Motor neuron (in vitro differentiated cells): ENCODE measurements at regions not wholly inside any gene's neighbourhood (a gene's known extent, or its start where the extent isn't known, plus 50 kb on each side); places are given as distances from the start of the nearest gene placed in this dataset.

Source experiments
- ATAC-seq, 8 experiments: fragments of 200-7000 bp; cut with Tn5 transposase; replicated peaks in 6 of 8; 2 replicates each; pipeline ENCODE4 v1.8.0; 2021; ENCODE audit warnings: mild to moderate bottlenecking in 8 of 8, moderate library complexity in 8 of 8
- H3K27ac ChIP-seq, 2 donors: fragments of 250-450 bp; sonication (Bioruptor Pico); 2 replicates each; pipeline ENCODE4 v1.9.0; 2021; ENCODE audit warnings: antibody characterized with exemption in 2 of 2, mild to moderate bottlenecking in 2 of 2, moderate library complexity in 1 of 2
- H3K4me1 ChIP-seq, 2 donors: fragments of 250-450 bp; sonication (Bioruptor Pico); replicated peaks in 1 of 2; 2 replicates each; pipeline ENCODE4 v1.6.1; 2021; ENCODE audit warnings: antibody characterized with exemption in 2 of 2, mild to moderate bottlenecking in 2 of 2, moderate library complexity in 1 of 2
- H3K4me3 ChIP-seq, 5 donors: fragments of 250-450 bp; sonication (Bioruptor Pico); 2 replicates each; pipeline ENCODE4 v1.9.0; 2021; ENCODE audit warnings: antibody characterized with exemption in 5 of 5, mild to moderate bottlenecking in 5 of 5, moderate library complexity in 4 of 5
- WGBS, 10 experiments: fragments of 450-650 bp; shearing (Covaris generic); methylation state at CpG; one replicate each; pipeline ENCODE4 v1.0.0; 2022; 5-methylcytosine and 5-hydroxymethylcytosine counted together
- in situ Hi-C, 9 experiments: fragments of 400-800 bp; cut with MboI; loops; one replicate each; pipeline ENCODE4 v1.15.0; 2021; ENCODE audit warnings: low sequenced_read_pairs in 9 of 9, low pct_unique_long_range_greater_than_20kb in 2 of 9; ENCODE audit not compliant: unreplicated experiment in 9 of 9

DNA sequence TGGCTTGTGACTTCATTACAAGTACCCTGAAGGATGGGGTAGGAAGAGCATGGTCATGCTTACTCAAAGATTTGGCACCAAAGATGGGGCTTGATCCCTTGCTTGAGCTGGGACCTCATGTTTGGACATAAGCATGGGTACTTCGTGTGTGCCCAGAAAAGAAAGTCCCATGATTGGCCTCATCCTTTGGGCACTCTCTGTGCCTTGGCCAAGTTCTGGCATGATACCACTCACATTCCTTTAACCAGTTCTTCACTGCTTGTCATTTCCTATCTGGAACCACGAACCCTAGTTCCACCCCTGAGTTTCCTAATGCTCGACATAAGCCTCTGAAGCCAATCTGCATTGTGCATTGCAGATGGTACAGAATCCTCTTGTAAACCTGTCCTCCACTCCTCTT is 107.0 kb downstream of the NAV1 start:
- peaks cover 5 to 13% of the 10 kb centered on the region in 2 donors for H3K4me1 ChIP-seq
- H3K27ac ChIP-seq, result no peak overlapping the region
- no peak overlapping the region for H3K4me3 ChIP-seq
- 42 to 100% (median 93%) methylated on average over 2 to 3 of the region's 3 CpGs; no CpG with 5 or more reads in 3 of the 10 experiments for WGBS, 10 experiments
- in situ Hi-C loops, result no loop called here
- no peak for ATAC-seq

DNA sequence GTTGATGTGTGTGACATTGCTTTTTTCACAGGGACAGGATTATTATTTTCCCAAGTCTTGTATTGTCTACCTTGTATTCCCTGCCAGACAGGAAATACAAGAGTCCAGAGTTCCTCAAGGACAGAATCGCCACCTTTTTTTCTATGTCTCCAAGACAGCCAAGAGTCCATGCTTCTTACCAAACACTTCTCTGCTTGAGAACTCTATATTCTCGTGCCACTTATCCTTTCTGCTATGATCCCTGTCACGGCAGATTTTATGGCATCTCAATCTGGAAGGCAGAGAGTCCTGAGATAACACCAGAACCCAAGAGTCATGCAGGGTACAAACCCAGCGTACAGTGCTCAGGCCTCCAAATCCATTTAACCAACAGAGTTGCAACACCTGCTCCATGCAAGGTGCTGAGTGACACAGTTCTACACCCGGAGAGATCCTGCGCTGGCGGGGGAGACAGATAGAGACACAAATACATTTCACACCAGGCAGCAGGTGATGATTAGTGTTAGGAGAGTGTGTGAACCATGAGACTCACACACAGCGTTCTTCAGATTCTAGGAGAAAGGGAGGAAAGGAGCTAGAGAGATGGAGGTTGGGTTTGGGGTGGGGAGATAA is 107.6 kb downstream of the NAV1 start:
- Histone ChIP-seq H3K27ac (no peak overlapping the region), H3K4me3 (peak overlapping the region in 1 of 5 donors; percentile 63), H3K4me1 (peaks cover 8 to 18% of the 10 kb centered on the region in 2 donors)
- no peak for ATAC-seq
- in situ Hi-C loops, result no loop called here
- WGBS, 10 experiments, result 80 to 100% (median 94%) methylated on average over 1 to 7 of the region's 8 CpGs; no CpG with 5 or more reads in 1 of the 10 experiments

GRCh38 chr1:201647094-201647493 is 108.2 kb downstream of the NAV1 start:
- peaks cover 13 to 24% of the 10 kb centered on the region in 2 donors for H3K4me1 ChIP-seq
- H3K27ac ChIP-seq, result no peak overlapping the region
- peak overlapping the region; percentile 57 to 90 (median 76) for H3K4me3 ChIP-seq
- in situ Hi-C loops, result no loop called here
- ATAC-seq, result no peak

- H3K4me3 ChIP-seq, result peak overlapping the region; percentile 57 to 90 (median 76)
- WGBS, 10 experiments, result 0 to 3% methylated on average over 3 to 7 of the region's 17 CpGs; no CpG with 5 or more reads in 8 of the 10 experiments
- H3K27ac ChIP-seq, result peak overlapping the region; percentile 91 to 94
- in situ Hi-C loops, result no loop called here
- ATAC-seq, result no peak
- H3K4me1 ChIP-seq, result peaks cover 19 to 30% of the 10 kb centered on the region in 2 donors
These were observed 108.8 kb downstream of the NAV1 start for GRCh38 chr1:201647722-201648065.

- peak overlapping the region; percentile 57 to 90 (median 76) for H3K4me3 ChIP-seq
- peaks cover 25 to 36% of the 10 kb centered on the region in 2 donors for H3K4me1 ChIP-seq
- in situ Hi-C loops, result no loop called here
- 0 to 20% methylated on average over 2 to 5 of the region's 81 CpGs; no CpG with 5 or more reads in 8 of the 10 experiments for WGBS, 10 experiments
- H3K27ac ChIP-seq, result peak overlapping the region; percentile 91 to 94
- peak; percentile 12 to 58 (median 52) for ATAC-seq
These were observed 109.4 kb downstream of the NAV1 start for GRCh38 chr1:201648066-201648906.

DNA sequence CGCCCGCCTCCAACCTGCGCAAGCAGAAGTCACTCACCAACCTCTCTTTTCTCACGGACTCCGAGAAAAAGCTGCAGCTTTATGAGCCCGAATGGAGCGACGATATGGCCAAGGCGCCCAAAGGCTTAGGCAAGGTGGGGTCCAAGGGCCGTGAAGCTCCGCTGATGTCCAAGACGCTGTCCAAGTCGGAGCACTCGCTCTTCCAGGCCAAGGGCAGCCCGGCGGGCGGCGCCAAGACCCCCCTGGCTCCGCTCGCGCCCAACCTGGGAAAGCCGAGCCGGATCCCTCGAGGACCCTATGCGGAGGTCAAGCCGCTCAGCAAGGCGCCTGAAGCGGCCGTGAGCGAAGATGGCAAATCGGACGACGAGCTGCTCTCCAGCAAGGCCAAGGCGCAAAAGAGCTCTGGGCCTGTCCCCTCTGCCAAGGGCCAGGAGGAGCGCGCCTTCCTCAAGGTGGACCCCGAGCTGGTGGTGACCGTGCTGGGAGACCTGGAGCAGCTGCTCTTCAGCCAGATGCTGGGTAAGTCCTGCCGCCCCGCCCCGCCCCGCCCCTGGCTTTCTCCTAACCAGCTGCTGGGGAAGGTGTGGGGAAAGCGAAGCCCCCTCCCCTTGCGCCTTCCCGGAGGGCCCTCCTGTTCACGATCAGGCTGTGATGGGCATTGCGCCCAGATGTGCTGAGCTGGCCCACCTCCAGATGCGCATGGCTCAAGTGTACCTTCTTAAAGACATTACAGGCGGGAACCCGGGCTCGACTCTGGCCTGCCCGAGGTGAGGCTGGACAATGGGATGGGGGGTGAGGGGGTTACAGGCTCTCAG is 110.2 kb downstream of the NAV1 start:
- Histone ChIP-seq H3K27ac (peak overlapping the region; percentile 91 to 94), H3K4me3 (peak overlapping the region; percentile 57 to 90 (median 76)), H3K4me1 (peaks cover 34 to 44% of the 10 kb centered on the region in 2 donors)
- 0 to 4% (median 0%) methylated on average over 1 to 48 of the region's 52 CpGs; no CpG with 5 or more reads in 6 of the 10 experiments for WGBS, 10 experiments
- ATAC-seq, result peak in 5 of 8 experiments; percentile 0 to 3 (median 1)
- in situ Hi-C loops, result no loop called here

GRCh38 chr1:201649761-201650622 is 111.1 kb downstream of the NAV1 start:
- peak; percentile 6 to 72 (median 68) for ATAC-seq
- peak overlapping the region; percentile 57 to 90 (median 76) for H3K4me3 ChIP-seq
- in situ Hi-C loops, result no loop called here
- peaks cover 34 to 51% of the 10 kb centered on the region in 2 donors for H3K4me1 ChIP-seq
- 0 to 5% (median 0%) methylated on average over 2 to 17 of the region's 64 CpGs; no CpG with 5 or more reads in 3 of the 10 experiments for WGBS, 10 experiments
- peak overlapping the region; percentile 91 to 94 for H3K27ac ChIP-seq

GRCh38 chr1:201650623-201650933 is 111.7 kb downstream of the NAV1 start:
- peak overlapping the region; percentile 57 to 90 (median 76) for H3K4me3 ChIP-seq
- in situ Hi-C loops, result no loop called here
- peaks cover 40 to 57% of the 10 kb centered on the region in 2 donors for H3K4me1 ChIP-seq
- 0 to 29% (median 16%) methylated on average over 1 to 5 of the region's 11 CpGs; no CpG with 5 or more reads in 6 of the 10 experiments for WGBS, 10 experiments
- peak overlapping the region; percentile 91 to 94 for H3K27ac ChIP-seq
- ATAC-seq, result peak in 5 of 8 experiments; percentile 3 to 70 (median 13)

DNA sequence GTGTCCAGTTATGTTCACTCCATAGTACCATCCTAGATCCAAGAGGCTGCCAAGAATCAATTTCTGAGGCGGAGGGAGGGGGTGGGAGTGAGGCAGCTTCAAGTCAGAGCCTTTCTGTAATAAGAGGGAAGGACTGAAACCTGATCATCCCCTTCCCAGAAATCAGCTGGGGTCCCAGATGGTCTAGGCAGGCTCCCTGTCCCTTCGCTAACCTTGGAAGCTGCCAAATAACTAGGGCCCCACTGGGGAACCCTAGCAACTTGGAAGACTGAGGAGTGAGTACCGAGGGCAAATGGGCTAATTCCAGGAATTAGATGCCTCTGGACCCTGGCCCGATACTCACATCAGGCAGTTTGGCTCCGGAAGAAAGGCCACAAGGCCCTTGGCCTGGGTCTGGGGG is 113.3 kb downstream of the NAV1 start:
- H3K4me3 ChIP-seq, result peak overlapping the region in 4 of 5 donors; percentile 57 to 89 (median 70)
- peaks cover 51 to 68% of the 10 kb centered on the region in 2 donors for H3K4me1 ChIP-seq
- ATAC-seq, result no peak
- peak overlapping the region; percentile 7 to 91 for H3K27ac ChIP-seq
- 70 to 100% (median 100%) methylated on average over 2 to 5 of the region's 5 CpGs; no CpG with 5 or more reads in 5 of the 10 experiments for WGBS, 10 experiments
- in situ Hi-C loops, result no loop called here

DNA sequence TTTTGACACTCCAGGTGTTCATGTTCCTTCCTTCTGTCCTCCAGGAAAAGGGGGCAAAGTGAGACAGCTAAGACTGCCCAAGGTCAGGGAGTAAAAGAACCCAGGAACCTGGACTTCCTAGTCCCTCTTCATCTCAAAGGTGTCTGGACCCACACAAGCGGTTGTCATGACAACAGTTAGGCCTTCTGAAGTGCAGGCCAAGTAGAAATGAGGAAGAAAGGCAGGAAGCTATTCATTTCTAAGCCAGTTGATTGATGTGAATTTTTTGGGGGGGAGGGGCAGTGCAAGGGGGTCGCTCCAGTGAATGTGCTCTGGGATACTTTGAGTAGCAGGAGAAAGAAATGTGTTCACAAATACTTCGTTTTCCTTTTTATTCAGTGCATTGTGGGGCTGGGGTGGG is 114.3 kb downstream of the NAV1 start:
- Histone ChIP-seq H3K4me1 (peaks cover 50 to 68% of the 10 kb centered on the region in 2 donors), H3K27ac (no peak overlapping the region), H3K4me3 (no peak overlapping the region)
- in situ Hi-C loops, result no loop called here
- ATAC-seq, result no peak
- WGBS, 10 experiments, result 20 to 100% (median 63%) methylated on average over 1 to 3 of the region's 3 CpGs; no CpG with 5 or more reads in 3 of the 10 experiments

GRCh38 chr1:201653883-201654282 is 115.0 kb downstream of the NAV1 start:
- no peak overlapping the region for H3K27ac ChIP-seq
- H3K4me3 ChIP-seq, result no peak overlapping the region
- in situ Hi-C loops, result no loop called here
- H3K4me1 ChIP-seq, result peaks cover 50 to 68% of the 10 kb centered on the region in 2 donors
- ATAC-seq, result no peak
- WGBS, 10 experiments, result 20 to 100% (median 67%) methylated on average over 1 to 2 of the region's 2 CpGs; no CpG with 5 or more reads in 5 of the 10 experiments

- ATAC-seq, result peak in 3 of 8 experiments; percentile 48 to 69 (median 55)
- H3K4me1 ChIP-seq, result peaks cover 50 to 68% of the 10 kb centered on the region in 2 donors
- in situ Hi-C loops, result no loop called here
- H3K4me3 ChIP-seq, result no peak overlapping the region
- 65 to 100% (median 72%) methylated on average over 1 to 5 of the region's 6 CpGs; no CpG with 5 or more reads in 7 of the 10 experiments for WGBS, 10 experiments
- H3K27ac ChIP-seq, result no peak overlapping the region
These were observed 116.3 kb downstream of the NAV1 start for GRCh38 chr1:201655243-201655642.
